ENCODE measurements at regions not wholly inside any gene's neighbourhood (a gene's known extent, or its start where the extent isn't known, plus 50 kb on each side); places are given as distances from the start of the nearest gene placed in this dataset.

GRCh38 chr2:133888107-133888506 is 319.8 kb upstream of the NCKAP5 start:
- no peak overlapping the region for H3K9ac ChIP-seq (ENCODE audit: extremely low read depth, insufficient read length, low read length)
- no peak overlapping the region for H3K18ac ChIP-seq (ENCODE audit: insufficient read length, low read depth, low read length)
- H3K27ac ChIP-seq (ENCODE audit: insufficient read length, low read depth, low read length), result no peak overlapping the region
- Mint-ChIP-seq H3K36me3 (ENCODE audit: insufficient read depth in 1 of 3, low read depth in 3 of 3) (no peaks in the 10 kb centered on the region), H3K4me1 (peaks cover 17 to 22% of the 10 kb centered on the region in 2 experiments), H3K27me3 (ENCODE audit: low read depth) (no peaks in the 10 kb centered on the region; the same call in none of the 2 replicates), H3K4me3 (no peak overlapping the region), H3K9me3 (peaks cover 1% of the 10 kb centered on the region in 2 experiments; a peak in 4 of 5 replicates), H3K27ac (peak overlapping the region in 1 of 3 experiments; percentile 21; a peak in 1 of 7 replicates)
- H3K23ac ChIP-seq (ENCODE audit: insufficient read length, low read depth, low read length), result no peak overlapping the region
- H4K8ac ChIP-seq (replicated peaks; ENCODE audit: insufficient read length, low read depth, low read length), result no peak overlapping the region
- H3K23me2 ChIP-seq (ENCODE audit: insufficient read length, low read depth, low read length, poor library complexity, severe bottlenecking), result no peaks in the 10 kb centered on the region
- no peak overlapping the region for H2BK120ac ChIP-seq (ENCODE audit: low read depth, low read length, poor library complexity, severe bottlenecking)
- H2BK12ac ChIP-seq (ENCODE audit: insufficient read length, low read depth, low read length), result no peak overlapping the region
- H3K79me2 ChIP-seq (ENCODE audit: insufficient read depth, low read length), result no peaks in the 10 kb centered on the region
- no peaks in the 10 kb centered on the region for H3K4me1 ChIP-seq (ENCODE audit: insufficient read depth, low read length)
- no peak overlapping the region for H3K56ac ChIP-seq (ENCODE audit: insufficient read length, low read depth, low read length)
- no peak overlapping the region for H4K5ac ChIP-seq (ENCODE audit: insufficient read length, low read depth, low read length)
- H4K20me1 ChIP-seq (ENCODE audit: control insufficient read depth, insufficient read depth, insufficient read length), result no peaks in the 10 kb centered on the region
- H4K91ac ChIP-seq (ENCODE audit: insufficient read length, low read depth, low read length), result no peak overlapping the region
- H3K9me3 ChIP-seq (ENCODE audit: control insufficient read depth, low read depth, low read length), result no peaks in the 10 kb centered on the region
- H2BK5ac ChIP-seq (ENCODE audit: insufficient read length, low read length), result no peak overlapping the region
- H2AK5ac ChIP-seq (ENCODE audit: insufficient read length, low read length), result no peak overlapping the region
- no peak for TF ChIP-seq CTCF (conservative IDR thresholded peaks at IDR 0.05)
- H2AFZ ChIP-seq (ENCODE audit: low read length), result no peak overlapping the region
- no peak overlapping the region for H2BK15ac ChIP-seq (ENCODE audit: low read depth, low read length)
- H3K79me1 ChIP-seq (ENCODE audit: insufficient read depth, low read depth, low read length, poor library complexity, severe bottlenecking), result no peaks in the 10 kb centered on the region
- H3K14ac ChIP-seq (ENCODE audit: insufficient read depth, low read length), result no peak overlapping the region
- no peak overlapping the region for H3K4me2 ChIP-seq (ENCODE audit: insufficient read depth, insufficient read length, low read length)
- H3K4ac ChIP-seq (ENCODE audit: low read depth, low read length), result no peak overlapping the region
- H3T11ph ChIP-seq (ENCODE audit: low read length), result no peak overlapping the region
- H2BK20ac ChIP-seq (ENCODE audit: low read depth, low read length, poor library complexity, severe bottlenecking), result no peak overlapping the region
- DNase-seq, result no peak
- WGBS (ENCODE audit: extremely low coverage, insufficient read length, low lambda C conversion rate), result 100% methylated on average over 1 of the region's 8 CpGs
- H3K27me3 ChIP-seq (ENCODE audit: insufficient read depth, low read length), result no peaks in the 10 kb centered on the region
